HFFc6 (cell line): ENCODE measurements at regions not wholly inside any gene's neighbourhood (a gene's known extent, or its start where the extent isn't known, plus 50 kb on each side); places are given as distances from the start of the nearest gene placed in this dataset.

ENCODE experiments used
- DNase-seq: peaks from one replicate; pipeline ENCODE4 v3.0.0-alpha.2; 2018
- H3K27ac Mint-ChIP-seq: 2 replicates; pipeline ENCODE4 v1.8.0; 2020; ENCODE audit warnings: mild to moderate bottlenecking, mixed read lengths
- H3K27me3 Mint-ChIP-seq: 2 replicates; pipeline ENCODE4 v1.8.0; 2021; ENCODE audit warnings: mild to moderate bottlenecking, moderate library complexity, mixed read lengths; ENCODE audit not compliant: insufficient read depth
- H3K36me3 Mint-ChIP-seq: 2 replicates; pipeline ENCODE4 v1.8.0; 2021; ENCODE audit warnings: low read depth, mixed read lengths
- H3K4me1 Mint-ChIP-seq: 2 replicates; pipeline ENCODE4 v1.8.0; 2020; ENCODE audit warnings: low read depth, mixed read lengths
- H3K4me3 Mint-ChIP-seq: 2 replicates; pipeline ENCODE4 v1.8.0; 2020; ENCODE audit warnings: mild to moderate bottlenecking, moderate library complexity, mixed read lengths
- H3K9me3 Mint-ChIP-seq: 2 replicates; pipeline ENCODE4 v1.8.0; 2020; ENCODE audit warnings: mild to moderate bottlenecking, mixed read lengths
- TF ChIP-seq, protein P1 (sequence below): fragments of 200-600 bp; sonication (generic); IDR thresholded peaks from 2 replicates; pipeline ENCODE4 v1.5.0; 2021; ENCODE audit warnings: antibody characterized with exemption, mild to moderate bottlenecking

DNA sequence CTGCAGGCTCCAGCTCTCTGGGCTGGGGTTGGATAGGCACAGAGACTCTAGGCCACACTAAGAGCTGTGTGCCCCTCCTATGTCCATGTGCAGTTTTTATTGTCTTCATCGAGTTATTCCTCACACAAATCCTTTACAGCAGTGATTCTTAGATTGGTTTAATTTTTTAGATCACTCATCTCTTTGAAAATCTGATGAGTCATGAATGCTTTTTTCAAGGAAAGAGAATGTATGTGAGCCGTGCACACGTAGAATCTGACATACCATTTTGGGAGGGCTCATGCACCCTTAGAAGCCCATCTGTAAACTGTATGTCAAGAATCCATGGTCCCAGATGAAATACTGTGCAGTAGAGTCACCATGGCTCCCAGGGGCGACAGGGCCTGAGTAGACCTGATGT lies 100.7 kb upstream of the S1PR3 start:
- H3K27me3 Mint-ChIP-seq, result peaks cover 3% of the 10 kb centered on the region; the same call in 1 of the 2 replicates
- TF ChIP-seq, protein P1, sequence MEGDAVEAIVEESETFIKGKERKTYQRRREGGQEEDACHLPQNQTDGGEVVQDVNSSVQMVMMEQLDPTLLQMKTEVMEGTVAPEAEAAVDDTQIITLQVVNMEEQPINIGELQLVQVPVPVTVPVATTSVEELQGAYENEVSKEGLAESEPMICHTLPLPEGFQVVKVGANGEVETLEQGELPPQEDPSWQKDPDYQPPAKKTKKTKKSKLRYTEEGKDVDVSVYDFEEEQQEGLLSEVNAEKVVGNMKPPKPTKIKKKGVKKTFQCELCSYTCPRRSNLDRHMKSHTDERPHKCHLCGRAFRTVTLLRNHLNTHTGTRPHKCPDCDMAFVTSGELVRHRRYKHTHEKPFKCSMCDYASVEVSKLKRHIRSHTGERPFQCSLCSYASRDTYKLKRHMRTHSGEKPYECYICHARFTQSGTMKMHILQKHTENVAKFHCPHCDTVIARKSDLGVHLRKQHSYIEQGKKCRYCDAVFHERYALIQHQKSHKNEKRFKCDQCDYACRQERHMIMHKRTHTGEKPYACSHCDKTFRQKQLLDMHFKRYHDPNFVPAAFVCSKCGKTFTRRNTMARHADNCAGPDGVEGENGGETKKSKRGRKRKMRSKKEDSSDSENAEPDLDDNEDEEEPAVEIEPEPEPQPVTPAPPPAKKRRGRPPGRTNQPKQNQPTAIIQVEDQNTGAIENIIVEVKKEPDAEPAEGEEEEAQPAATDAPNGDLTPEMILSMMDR, result no peak
- peaks cover 28% of the 10 kb centered on the region for H3K4me1 Mint-ChIP-seq
- H3K9me3 Mint-ChIP-seq, result no peaks in the 10 kb centered on the region
- no peaks in the 10 kb centered on the region for H3K36me3 Mint-ChIP-seq
- no peak overlapping the region for H3K4me3 Mint-ChIP-seq
- DNase-seq, result no peak
- no peak overlapping the region for H3K27ac Mint-ChIP-seq

DNA sequence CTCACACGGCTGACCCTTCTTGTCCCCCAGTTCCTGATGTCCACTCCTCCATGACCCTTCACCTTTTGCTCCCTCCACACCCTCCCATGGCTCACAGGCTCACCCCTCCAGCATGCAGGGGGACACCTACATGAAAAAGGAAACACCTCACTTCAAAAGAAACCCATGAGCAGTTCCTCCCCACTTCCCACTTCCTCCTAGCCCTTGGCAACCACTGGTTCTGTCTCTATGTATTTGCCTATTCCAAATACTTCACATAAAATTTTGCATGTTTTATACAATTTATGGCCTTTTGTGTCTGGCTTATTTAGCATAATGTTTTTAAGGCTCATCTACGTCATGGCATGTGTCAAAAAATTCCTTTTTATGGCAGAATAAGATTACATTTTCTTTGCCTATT lies 100.2 kb upstream of the S1PR3 start:
- Mint-ChIP-seq H3K36me3 (no peaks in the 10 kb centered on the region), H3K9me3 (no peaks in the 10 kb centered on the region)

DNA sequence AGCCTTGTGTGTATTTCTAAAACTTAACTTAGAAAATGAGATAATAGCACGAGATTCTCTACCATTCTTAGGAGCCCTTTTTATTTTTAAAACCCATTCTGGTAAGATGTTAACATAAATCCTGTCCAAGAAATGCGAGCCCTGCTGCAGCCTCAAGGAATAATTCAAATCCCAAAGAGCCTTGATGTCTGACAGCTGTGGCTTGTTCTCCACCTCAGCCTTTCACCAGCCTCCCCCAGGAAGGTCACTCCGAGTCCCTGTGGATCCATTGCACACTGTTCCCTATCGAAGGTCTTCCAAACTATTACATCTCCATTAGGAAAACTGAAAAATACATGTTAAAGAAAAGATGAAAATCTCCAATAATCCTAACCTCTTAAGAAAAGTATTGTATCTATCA lies 98.5 kb upstream of the S1PR3 start:
- DNase-seq, result no peak
- H3K27ac Mint-ChIP-seq, result no peak overlapping the region
- no peaks in the 10 kb centered on the region for H3K9me3 Mint-ChIP-seq
- no peak overlapping the region for H3K4me3 Mint-ChIP-seq
- no peaks in the 10 kb centered on the region for H3K27me3 Mint-ChIP-seq
- TF ChIP-seq, protein P1, result no peak
- H3K36me3 Mint-ChIP-seq, result no peaks in the 10 kb centered on the region
- peaks cover 28% of the 10 kb centered on the region for H3K4me1 Mint-ChIP-seq

More for the DNA sequence above, 100.2 kb upstream of the S1PR3 start:
- no peaks in the 10 kb centered on the region for H3K27me3 Mint-ChIP-seq
- TF ChIP-seq, protein P1, result no peak
- H3K4me1 Mint-ChIP-seq, result peaks cover 28% of the 10 kb centered on the region
- DNase-seq, result no peak
- H3K27ac Mint-ChIP-seq, result no peak overlapping the region
- H3K4me3 Mint-ChIP-seq, result no peak overlapping the region

GRCh38 chr9:88897081-88897480 lies 94.2 kb upstream of the S1PR3 start:
- no peaks in the 10 kb centered on the region for H3K4me1 Mint-ChIP-seq
- H3K9me3 Mint-ChIP-seq, result no peaks in the 10 kb centered on the region
- no peak for DNase-seq
- H3K4me3 Mint-ChIP-seq, result no peak overlapping the region
- TF ChIP-seq, protein P1, result no peak
- H3K27ac Mint-ChIP-seq, result no peak overlapping the region
- no peaks in the 10 kb centered on the region for H3K27me3 Mint-ChIP-seq
- no peaks in the 10 kb centered on the region for H3K36me3 Mint-ChIP-seq

- Mint-ChIP-seq H3K27me3 (peaks cover under 1% of the 10 kb centered on the region; the same call in 1 of the 2 replicates), H3K4me1 (no peaks in the 10 kb centered on the region), H3K36me3 (no peaks in the 10 kb centered on the region), H3K27ac (no peak overlapping the region), H3K4me3 (no peak overlapping the region), H3K9me3 (no peaks in the 10 kb centered on the region)
- TF ChIP-seq, protein P1, result no peak
- DNase-seq, result no peak
Observed at GRCh38 chr9:88898039-88898720, 93.1 kb upstream of the S1PR3 start.
